Esophagus muscularis mucosa (tissue), 4 donors: ENCODE measurements at regions not wholly inside any gene's neighbourhood (a gene's known extent, or its start where the extent isn't known, plus 50 kb on each side); places are given as distances from the start of the nearest gene placed in this dataset.

Experiments
- DNase-seq: peaks from one replicate; pipeline ENCODE4 v3.0.0-alpha.2; 2017; ENCODE audit errors: extremely low spot score
- H3K27ac ChIP-seq, 4 donors: fragments of 200-600 bp; sonication (generic); replicated peaks in 1 of 4; 1 replicate in 3 of 4; 2 replicates in 1 of 4; pipeline ENCODE4 v1.5.1; 2016 to 2019; ENCODE audit warnings: mild to moderate bottlenecking in 1 of 4
- H3K27me3 ChIP-seq, 4 donors: fragments of 200-600 bp; sonication (generic); one replicate each; pipeline versions ENCODE4 v1.5.1 to v1.6.0; 2016 to 2019
- H3K36me3 ChIP-seq, 4 donors: fragments of 200-600 bp; sonication (generic); one replicate each; pipeline ENCODE4 v1.5.1; 2016 to 2019
- H3K4me1 ChIP-seq, 4 donors: fragments of 200-600 bp; sonication (generic); one replicate each; pipeline ENCODE4 v1.5.1; 2016 to 2019
- H3K4me3 ChIP-seq, 4 donors: fragments of 200-600 bp; sonication (generic); 1 replicate in 2 of 4; 2 replicates in 2 of 4; pipeline ENCODE4 v1.5.1; 2016 to 2019; ENCODE audit warnings: mild to moderate bottlenecking in 4 of 4, moderate library complexity in 1 of 4
- H3K9me3 ChIP-seq, 4 donors: fragments of 200-600 bp; sonication (generic); 1 replicate in 3 of 4; 2 replicates in 1 of 4; pipeline ENCODE4 v1.5.1; 2016 to 2019
- CTCF ChIP-seq, 3 experiments: fragments of 200-600 bp in 2 of 3; fragments of 450-650 bp in 1 of 3; sonication (generic) in 2 of 3; IDR thresholded peaks; one replicate each; pipeline ENCODE4 v1.5.1; 2017 to 2019; ENCODE audit warnings: antibody characterized with exemption in 3 of 3, mild to moderate bottlenecking in 2 of 3, moderate library complexity in 1 of 3
- EP300 ChIP-seq: sonication (generic); formaldehyde crosslinking; IDR thresholded peaks from one replicate; pipeline ENCODE4 v1.6.1; 2017; ENCODE audit warnings: antibody characterized with exemption
- POLR2A ChIP-seq: fragments of 450-650 bp; IDR thresholded peaks from one replicate; pipeline ENCODE4 v1.6.1; 2017; ENCODE audit warnings: antibody characterized with exemption, moderate library complexity, mild to moderate bottlenecking, low read depth
- POLR2AphosphoS5 ChIP-seq, 2 donors: sonication (generic); formaldehyde crosslinking; IDR thresholded peaks; one replicate each; pipeline ENCODE4 v1.6.1; 2017; ENCODE audit warnings: antibody characterized with exemption in 2 of 2
- WGBS: methylation state at CpG from one replicate; pipeline ENCODE4 v1.1.5; 2018; 5-methylcytosine and 5-hydroxymethylcytosine counted together
- intact Hi-C: fragments of 100-400 bp; cut with DNase I; formaldehyde crosslinking; loops from one replicate; pipeline ENCODE4 v1.15.1; 2023

GRCh38 chr7:98534493-98534892 is 82.6 kb upstream of the NPTX2 start:
- Histone ChIP-seq H3K36me3 (no peaks in the 10 kb centered on the region), H3K27me3 (no peaks in the 10 kb centered on the region), H3K9me3 (peaks cover 0 to 15% (median 5%) of the 10 kb centered on the region in 4 donors), H3K4me1 (no peaks in the 10 kb centered on the region), H3K4me3 (no peak overlapping the region), H3K27ac (no peak overlapping the region)
- TF ChIP-seq CTCF (IDR thresholded peaks at IDR 0.05) (no peak), EP300 (no peak), POLR2A (no peak)
- 88% methylated on average over 7 of the region's 7 CpGs for WGBS
- intact Hi-C loops: no loop called here
- DNase-seq: no peak

- DNase-seq: no peak
- no peaks in the 10 kb centered on the region for H3K36me3 ChIP-seq
- 64% methylated on average over 3 of the region's 3 CpGs for whole genome bisulfite sequencing
- no peak overlapping the region for H3K4me3 ChIP-seq
- intact Hi-C loops: no loop called here
- H3K9me3 ChIP-seq: peaks cover 0 to 15% (median 5%) of the 10 kb centered on the region in 4 donors
- no peaks in the 10 kb centered on the region for H3K4me1 ChIP-seq
- no peak for TF ChIP-seq CTCF (IDR thresholded peaks at IDR 0.05)
- no peak for TF ChIP-seq POLR2AphosphoS5 (IDR thresholded peaks at IDR 0.05)
- no peak for TF ChIP-seq EP300
- no peak for TF ChIP-seq POLR2A
- H3K27me3 ChIP-seq: no peaks in the 10 kb centered on the region
- no peak overlapping the region for H3K27ac ChIP-seq
Measured at GRCh38 chr7:98531717-98532116, 85.4 kb upstream of the NPTX2 start.

- Histone ChIP-seq H3K27ac (no peak overlapping the region), H3K9me3 (peaks cover 0 to 12% (median 3%) of the 10 kb centered on the region in 4 donors), H3K36me3 (no peaks in the 10 kb centered on the region), H3K27me3 (no peaks in the 10 kb centered on the region), H3K4me1 (no peaks in the 10 kb centered on the region), H3K4me3 (no peak overlapping the region)
- 72% methylated on average over 8 of the region's 8 CpGs for WGBS
- DNase-seq: no peak
- intact Hi-C loops: no loop called here
- TF ChIP-seq EP300 (no peak), CTCF (IDR thresholded peaks at IDR 0.05) (no peak), POLR2AphosphoS5 (IDR thresholded peaks at IDR 0.05) (no peak), POLR2A (no peak)
Measured at GRCh38 chr7:98528079-98528478, 89.0 kb upstream of the NPTX2 start.

GRCh38 chr7:98526059-98526458 is 91.0 kb upstream of the NPTX2 start:
- 91% methylated on average over 10 of the region's 10 CpGs for WGBS
- DNase-seq: no peak

More at GRCh38 chr7:98526059-98526458, 91.0 kb upstream of the NPTX2 start:
- no peak for TF ChIP-seq POLR2A
- no peak for TF ChIP-seq POLR2AphosphoS5 (IDR thresholded peaks at IDR 0.05)
- TF ChIP-seq EP300: no peak
- TF ChIP-seq CTCF (IDR thresholded peaks at IDR 0.05): no peak
- Histone ChIP-seq H3K9me3 (peaks cover 0 to 3% (median 0%) of the 10 kb centered on the region in 4 donors), H3K4me1 (no peaks in the 10 kb centered on the region), H3K27me3 (peaks cover 0 to 12% (median 0%) of the 10 kb centered on the region in 4 donors), H3K27ac (no peak overlapping the region), H3K4me3 (no peak overlapping the region), H3K36me3 (no peaks in the 10 kb centered on the region)
- intact Hi-C loops: no loop called here
